Stimulated activated CD8-positive, alpha-beta memory T cell treated with anti-CD3 and anti-CD28 coated beads, Interleukin-7, amount 100 ng/mL, for 4 hours (primary cell): ENCODE measurements at regions not wholly inside any gene's neighbourhood (a gene's known extent, or its start where the extent isn't known, plus 50 kb on each side); places are given as distances from the start of the nearest gene placed in this dataset.
"Not testable (repeated sequence)": the region's sequence is repeated elsewhere in the genome, so short reads cannot be mapped to it uniquely, and the experiment has no call there.

Experiments used
- DNase-seq, 2 donors: peaks; one replicate each; pipeline ENCODE4 v3.0.0-alpha.2; 2020; ENCODE audit warnings: low read depth in 2 of 2

DNA sequence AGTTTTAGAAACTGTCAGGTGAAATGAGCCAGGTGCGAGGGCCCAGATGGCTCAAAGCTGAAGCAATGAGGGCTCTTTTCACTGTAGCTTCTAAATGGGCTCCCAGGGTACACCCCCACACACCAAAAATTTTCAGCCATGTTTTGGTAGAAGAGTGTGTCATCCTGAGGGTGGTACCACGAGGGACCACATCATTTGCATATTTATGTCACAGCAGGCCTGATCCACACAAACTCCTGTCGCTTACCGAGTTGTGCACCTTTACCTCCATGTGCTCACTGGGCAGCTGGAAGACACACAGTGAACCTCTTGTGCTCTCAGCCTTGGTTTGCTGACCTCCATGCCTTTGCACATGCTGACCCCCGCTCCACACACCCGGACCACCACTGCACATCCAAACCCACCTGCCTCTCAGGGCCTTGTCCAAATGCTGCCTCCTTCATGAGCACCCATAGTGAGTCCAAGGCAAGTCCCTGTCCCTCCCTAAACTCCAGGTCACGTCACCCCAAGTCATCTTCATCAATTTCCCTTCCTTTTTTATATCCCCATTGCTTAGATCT is 352.2 kb downstream of the BCL2L11 start:
- not testable (repeated sequence) for DNase-seq

DNA sequence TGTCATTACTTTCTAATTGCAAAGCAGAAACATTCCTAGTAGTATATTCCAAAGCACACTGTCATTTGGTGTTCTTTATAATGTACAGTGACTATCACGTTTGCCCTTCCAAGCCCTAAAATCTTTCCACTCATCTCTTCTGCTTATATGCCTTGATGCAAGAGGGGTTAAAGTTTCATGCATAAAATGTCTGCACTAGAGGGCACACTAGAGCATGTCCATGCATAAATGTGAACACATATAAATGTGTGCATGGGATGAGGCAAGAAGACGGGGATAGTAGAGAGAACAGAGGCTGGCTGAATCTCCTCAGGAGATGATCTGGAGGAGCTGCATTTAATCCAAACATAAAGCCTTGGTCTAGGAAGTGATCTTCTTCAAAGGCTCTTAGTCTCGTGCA is 352.8 kb downstream of the BCL2L11 start:
- not testable (repeated sequence) for DNase-seq

DNA sequence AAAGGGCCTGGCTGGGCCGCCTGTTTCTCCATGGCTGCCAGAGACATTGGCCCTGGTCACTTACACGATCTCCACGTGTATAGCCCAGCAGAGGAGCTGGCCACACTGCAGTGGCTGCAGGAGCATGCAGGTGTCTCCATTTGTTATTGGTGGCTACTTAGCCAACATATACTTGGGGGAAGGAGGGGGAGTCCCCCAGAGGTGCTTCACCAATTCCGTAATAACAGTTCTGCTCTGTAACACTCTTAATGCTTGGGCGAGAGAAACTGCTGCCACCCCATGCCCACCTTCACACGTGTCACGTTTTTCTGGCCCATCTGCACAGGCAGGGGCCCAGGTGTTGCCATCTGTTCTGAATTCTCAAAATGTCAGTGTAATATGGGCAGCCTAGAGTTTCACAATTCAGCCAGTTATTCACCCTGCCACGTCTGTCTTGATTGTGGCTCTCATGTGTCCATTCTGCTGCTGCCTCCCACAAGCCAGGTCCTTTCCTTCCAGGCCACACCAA is 353.5 kb downstream of the BCL2L11 start:
- not testable (repeated sequence) for DNase-seq

DNA sequence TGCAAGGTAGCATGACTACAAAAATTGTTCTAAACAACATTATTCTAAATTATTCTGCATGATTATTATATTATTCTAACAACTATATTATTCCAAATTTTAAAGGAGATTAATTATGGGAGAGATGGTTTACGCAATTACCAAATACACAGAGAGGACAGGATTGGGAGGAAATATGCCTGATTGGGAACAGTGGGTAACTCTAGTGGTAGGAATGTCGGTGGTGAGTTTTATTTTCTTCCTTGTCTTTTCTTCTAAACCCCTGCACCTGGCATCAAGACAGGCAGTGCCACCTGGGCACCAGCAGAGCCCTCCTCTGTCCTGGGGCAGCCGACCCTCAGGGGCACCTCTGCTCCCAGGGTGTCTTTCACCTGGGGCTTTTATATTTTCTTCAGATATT is 357.6 kb downstream of the BCL2L11 start:
- DNase-seq, result not testable (repeated sequence)

DNA sequence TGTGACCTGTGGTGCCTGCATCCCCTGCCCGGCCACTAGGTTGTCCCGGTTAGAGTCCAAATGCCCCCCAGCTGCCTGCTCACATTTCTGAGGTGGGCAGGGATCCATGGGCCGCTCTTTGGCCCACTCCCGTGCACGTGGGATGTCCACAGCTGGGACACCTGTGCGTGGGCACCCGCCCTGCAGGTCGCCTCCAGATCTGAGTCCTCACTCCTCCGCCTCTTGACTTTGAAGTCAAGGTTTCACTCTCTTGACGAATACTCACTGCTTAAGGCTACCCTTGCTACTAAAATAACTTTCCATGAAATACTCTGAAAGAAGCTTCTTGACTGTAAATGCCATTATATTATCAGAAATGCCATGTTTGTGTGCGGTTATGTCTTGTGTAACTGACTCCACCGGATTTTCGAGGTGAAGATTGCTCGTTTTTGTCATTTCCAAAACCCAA is 358.2 kb downstream of the BCL2L11 start:
- DNase-seq, result not testable (repeated sequence)

DNA sequence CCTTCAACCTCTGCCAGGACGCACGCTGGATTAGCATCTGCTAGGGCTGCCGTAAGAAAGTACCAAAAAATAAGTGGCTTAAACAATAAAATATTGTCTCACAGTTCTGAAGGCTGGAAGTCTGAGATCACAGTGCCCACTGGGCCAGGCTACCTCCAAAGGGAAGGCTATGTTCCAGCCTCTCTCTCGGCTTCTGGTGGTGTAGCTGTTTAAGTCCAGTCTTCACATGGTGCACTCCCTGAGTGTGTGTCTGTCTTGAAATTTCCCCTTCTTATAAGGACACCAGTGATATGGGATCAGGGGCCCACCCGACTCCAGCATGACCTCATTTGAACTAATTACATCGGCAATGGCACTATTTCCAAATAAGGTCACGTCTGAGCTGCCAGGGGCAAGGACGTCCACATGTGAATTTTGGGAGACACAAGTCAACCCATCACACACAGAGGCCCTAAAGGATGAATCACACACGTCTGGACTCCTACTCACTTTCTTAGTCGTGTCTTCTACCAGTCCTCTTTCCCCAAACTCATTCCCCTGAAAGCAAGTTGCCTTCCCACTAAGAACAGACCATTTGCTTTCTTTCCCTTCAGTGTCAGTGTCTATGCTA is 359.4 kb downstream of the BCL2L11 start:
- not testable (repeated sequence) for DNase-seq

DNA sequence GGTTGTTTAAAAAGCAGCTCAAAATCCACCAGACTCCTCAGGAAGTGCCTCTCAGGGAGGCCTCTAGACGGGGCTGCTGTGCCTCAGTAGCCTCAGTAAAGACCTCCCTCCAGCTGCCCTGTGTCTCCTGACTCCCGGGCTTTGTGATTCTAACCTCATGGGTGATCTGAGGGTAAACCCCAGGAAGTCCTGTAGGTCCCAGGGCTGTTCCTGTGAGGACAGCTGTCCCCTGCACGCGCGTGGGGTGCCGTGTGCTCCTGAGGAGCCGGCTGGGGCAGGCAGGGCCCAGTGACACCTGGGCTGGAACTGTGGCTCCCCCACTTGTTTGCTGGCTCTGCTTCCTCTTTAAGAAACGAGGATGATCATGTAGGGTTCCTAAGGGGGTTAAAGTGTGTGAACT is 359.9 kb downstream of the BCL2L11 start:
- DNase-seq, result not testable (repeated sequence)

DNA sequence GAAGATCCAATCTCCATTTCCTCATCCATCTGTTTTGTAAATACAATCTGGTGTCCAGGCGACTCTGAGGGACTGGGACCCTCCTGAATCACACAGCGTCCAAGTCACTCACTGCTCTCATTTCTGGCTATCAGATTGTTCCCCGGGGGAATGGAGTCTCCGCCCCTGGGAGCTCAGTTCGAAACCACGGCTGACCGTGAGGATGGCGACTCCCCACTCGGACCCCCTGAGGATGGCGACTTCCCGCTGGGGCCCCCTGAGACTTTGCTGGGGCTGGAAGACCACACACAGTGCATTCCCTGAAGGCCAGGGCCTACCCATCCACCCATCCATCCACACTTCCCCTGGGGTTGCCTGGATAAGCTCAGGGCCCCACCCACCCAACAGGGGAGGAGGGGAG is 360.5 kb downstream of the BCL2L11 start:
- DNase-seq, result not testable (repeated sequence)

DNA sequence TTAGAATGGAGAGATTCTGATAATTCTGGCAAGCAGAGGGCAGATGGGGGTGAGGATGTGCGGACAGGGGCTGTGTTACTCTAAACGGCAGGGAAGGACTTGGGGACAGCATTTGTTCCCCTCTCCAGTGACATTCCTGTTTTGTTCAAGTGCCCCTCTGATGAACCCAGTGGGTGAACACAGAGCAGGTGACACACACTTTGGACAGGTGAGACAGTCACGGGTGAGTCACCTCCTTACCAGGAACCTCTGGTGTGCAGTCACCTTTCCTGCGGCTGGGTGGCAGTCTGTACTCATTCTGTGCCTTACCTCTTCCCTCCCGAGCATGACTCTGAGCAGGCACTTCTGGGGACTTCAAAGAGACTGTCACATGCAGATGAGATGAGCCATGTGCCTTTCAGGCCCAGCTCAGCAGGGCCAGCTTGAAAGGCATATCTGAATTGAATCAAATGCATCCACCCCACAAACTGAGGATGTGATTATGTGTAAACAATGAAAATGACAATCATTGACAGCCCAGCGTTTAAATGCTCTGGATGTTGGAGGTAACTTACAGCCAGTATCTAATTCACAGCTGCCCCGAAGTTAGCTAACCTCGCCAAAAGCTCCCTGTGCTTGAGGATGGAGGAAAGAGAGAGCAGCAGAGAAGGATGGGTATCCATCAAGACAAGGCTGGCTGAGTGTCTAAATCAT is 362.4 kb downstream of the BCL2L11 start:
- DNase-seq, result peak; percentile 13 to 27

DNA sequence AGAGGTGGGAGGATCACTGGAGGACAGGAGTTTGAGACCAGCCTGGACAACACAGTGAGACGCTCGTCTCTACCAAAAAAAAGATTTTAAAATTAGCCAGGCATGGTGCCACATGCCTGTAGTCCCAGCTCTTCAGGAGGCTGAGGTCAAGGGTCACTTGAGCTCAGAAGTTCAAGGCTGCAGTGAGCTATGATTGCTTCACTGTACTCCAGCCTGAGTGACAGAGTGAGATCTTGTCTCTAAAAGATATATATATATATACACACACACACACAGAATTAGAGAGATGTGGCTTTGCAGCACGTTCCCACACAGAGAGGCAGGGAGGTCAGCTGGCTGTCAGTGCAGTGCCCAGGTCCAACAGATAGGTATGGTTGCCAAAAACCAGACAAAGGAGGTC is 363.4 kb downstream of the BCL2L11 start:
- DNase-seq, result not testable (repeated sequence)

DNA sequence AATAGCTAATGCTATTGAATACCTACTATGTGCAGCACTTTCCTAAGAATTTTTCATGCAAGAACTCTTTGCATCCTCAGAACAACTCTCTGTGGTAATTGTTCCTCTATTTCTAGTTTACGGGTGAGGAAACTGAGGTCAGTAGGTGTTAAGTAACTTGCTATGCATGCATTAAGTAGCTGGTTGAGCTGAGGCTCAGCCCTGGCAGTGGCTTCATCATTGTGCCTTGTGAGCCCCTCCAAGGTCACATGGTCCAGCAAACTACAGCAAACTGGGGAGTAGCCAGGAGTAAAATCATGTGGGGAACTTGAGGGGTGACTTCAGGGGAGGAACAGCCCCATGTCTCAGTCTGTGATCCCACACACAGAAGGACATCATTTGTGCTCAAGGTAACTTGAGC is 365.2 kb downstream of the BCL2L11 start:
- not testable (repeated sequence) for DNase-seq

DNA sequence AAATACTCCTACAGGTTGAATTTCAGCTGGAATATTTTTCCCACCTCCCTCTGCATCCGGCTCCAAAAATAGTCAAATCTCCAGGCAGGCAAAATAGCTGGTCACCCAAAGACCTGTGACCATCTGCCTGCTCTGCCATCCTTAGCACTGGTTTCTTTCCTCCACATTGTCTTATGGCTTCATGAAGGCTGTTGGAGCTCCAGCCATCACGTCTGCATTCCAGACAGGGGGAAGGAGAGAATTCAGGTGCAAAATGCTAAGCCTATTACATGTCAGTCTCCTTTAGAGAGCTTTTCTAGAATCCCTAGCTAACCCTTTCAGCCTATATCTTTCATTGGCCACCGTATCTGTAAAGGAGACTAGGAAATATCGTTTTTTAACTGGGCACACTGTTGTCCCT is 367.7 kb downstream of the BCL2L11 start:
- DNase-seq, result not testable (repeated sequence)

DNA sequence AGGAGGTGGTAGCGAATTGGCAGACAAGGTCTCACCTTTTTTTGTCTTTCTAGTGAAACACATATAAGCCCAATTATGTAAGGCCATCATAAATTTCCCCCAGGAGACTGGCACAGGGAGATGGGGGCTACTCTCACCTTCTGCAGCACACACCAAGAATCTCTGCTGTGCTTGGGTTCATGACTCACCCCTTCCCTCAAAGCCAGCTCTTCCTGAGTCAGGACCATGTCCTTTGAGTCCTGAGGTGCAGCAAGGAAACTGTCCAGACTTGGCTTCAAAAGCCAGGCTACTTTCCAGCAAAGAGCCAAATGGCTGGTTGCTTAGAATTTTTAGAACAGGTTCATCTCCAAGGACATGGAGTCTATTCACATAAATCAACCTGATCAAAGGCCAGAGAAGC is 368.7 kb downstream of the BCL2L11 start:
- not testable (repeated sequence) for DNase-seq

DNA sequence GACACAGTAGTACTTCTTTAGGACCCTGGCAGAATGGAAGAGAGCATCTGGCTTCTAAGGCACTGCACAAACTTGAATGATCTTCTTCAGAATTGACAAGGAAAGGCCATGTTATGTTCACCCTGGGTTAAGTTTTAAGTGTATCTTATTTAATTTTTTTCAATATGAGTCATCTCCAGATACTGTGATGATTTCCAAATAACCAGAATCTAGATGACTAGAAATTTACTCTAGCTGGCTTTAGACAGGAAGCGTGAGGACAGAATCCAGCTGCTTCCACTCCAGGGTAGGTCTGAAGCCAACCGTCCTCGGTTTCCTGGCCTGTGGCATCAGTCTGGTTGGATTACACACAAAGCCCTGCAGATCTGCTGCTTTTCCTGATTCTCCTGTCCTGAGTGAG is 370.5 kb downstream of the BCL2L11 start:
- DNase-seq, result not testable (repeated sequence)

DNA sequence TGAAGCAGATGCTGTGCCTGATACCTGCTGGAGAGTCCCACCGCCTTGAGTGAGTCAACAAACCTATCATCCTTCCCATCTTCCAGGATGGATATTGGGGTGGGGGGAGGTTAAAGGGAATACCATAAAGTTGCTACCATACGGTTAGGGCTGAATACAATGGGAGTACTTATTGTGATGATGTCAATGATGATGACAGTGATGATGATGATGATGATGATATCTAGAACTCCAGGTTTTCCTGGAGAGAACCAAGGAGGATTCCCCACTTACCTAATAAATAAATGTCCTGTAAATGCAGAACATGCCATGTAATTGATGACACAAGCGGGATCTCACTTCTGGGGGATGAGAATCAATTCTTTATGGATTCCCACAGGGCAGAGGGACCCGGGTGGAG is 370.9 kb downstream of the BCL2L11 start:
- DNase-seq, result not testable (repeated sequence)

DNA sequence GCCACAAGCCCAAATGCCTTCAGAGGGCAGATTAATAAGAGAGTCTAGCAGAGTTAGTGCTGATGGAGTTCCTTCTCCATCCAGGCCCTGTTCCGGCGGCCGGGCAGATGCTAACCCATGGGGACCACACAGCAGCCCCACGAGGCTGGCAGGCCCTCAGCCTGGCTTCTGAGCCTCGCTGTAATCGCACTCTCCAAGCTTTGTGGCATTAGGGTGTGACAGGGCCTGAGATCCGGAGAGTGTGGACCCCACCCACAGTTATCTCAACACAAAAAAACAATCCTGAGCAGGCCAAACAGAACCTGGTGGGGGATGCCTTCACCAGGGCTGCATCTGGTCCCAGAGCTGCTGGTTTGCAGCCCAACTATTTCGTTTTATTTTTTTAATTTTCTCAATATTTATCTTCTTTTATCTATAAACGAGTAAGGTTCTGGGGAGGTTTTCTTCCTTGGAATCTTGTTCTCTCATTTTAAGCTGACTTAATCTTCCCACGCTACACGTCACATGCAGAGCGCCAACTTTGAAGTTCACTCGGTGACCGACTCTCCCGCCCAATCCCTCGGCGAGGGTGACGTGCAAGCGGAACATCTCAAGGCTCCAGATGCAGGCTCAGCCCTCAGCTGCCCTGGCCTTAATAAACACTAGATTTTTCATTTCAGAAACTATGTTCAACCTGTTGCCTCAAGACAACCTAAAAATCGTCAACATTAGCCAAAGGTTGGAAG is 372.4 kb downstream of the BCL2L11 start:
- not testable (repeated sequence) for DNase-seq

DNA sequence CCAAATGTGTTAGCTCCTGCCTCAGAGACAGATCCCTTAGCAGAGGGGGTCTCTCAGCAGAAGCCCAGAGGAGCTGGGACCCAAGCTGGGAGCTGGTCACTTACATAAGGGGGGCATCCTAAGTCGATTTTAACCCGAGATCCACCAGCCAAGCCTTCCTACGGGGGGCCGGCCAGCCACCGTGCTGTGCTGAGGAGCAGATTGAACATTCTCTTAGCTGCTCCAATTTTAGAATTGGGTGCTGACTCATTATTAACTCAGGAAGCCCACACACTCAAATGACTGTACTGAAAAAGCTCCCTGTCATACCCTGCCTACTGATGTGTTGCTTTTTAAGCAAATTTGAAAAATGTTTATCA is 373.0 kb downstream of the BCL2L11 start:
- DNase-seq, result not testable (repeated sequence)

DNA sequence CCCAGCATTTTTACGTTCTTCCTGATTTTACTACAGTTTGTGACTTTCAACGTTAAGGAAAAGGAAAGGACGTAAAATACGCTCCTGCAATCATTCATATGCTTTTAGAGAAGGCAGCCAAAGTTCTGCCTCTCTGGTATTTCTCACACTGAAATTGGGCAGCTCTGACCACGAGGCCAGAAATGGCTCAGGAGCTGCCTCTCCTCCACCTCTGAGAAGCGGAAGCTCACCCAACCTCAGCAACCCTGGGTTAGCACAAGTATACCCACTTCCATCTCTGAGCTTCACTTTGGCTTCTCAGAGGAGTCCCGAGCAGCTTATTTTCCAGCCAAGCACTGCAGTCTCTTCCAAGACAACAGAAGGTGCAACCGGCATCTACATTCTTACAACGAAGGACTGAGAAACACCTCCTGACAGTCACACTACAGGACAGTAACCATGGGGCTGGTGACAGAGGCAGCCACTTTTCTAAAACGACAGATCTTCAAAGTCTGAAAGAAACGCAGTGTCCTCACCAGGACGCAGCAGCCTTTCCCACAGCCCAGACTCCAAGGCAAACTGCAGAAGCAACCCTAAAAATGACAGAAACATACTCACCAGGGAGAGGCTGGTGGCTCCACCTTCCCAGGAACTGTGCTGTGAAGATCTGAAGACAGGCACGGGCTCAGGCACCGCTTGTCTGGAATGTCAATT is 373.7 kb downstream of the BCL2L11 start:
- peak in 1 of 2 donors; percentile 7 for DNase-seq

DNA sequence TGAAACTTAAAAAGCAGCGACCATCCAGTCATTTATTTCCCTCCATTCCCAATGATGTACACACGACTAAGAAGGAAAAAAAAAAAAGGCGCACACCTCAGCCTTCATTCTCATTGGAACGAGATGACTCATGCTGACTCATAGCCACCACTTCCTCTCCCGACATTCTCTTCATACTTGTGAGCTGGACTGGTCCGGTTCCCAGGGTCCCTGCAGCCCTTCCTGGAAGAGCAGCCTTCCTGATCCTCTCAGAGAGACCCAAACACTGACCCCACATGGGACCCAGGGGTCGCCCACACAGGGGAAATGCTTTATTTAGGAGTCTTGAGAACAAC is 374.2 kb downstream of the BCL2L11 start:
- DNase-seq, result not testable (repeated sequence)

DNA sequence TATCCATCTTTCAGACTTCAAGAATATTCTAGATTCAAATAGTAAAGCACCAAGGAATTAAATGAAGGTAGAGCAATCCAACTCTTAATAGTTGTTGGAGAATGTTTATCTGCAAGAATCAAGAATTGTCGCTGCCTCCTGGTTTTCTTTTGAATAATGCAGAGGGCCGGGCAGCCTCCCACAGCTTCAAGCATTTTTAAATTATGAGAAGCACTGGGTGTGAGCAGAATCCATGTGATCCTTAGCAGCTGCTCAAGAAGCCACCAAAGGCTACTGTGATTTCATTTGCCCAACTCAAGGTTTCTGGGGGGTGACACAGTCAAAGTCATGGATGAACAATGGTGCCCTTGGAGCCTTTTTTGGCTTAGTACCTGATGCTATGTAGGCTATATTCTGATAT is 374.9 kb downstream of the BCL2L11 start:
- not testable (repeated sequence) for DNase-seq

DNA sequence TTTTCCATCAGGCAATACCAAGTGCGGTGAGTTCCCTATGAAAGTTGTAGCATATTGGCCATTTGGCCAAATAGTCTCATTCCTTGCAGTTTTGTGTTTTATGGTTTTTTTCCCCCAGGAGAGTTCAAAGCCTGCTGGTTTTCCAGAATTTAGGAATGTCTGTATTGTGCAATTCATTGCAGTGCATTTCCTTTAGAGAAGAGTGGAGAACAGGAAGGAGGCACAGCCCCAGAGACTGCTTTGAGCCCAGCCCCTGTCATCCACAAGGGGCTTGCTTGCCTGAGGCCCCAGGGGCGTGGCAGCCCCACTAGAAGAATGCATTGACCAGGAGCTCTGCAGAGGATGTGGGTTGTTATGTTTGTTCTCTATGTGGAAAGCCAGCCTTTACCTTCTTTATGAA is 375.5 kb downstream of the BCL2L11 start:
- not testable (repeated sequence) for DNase-seq

DNA sequence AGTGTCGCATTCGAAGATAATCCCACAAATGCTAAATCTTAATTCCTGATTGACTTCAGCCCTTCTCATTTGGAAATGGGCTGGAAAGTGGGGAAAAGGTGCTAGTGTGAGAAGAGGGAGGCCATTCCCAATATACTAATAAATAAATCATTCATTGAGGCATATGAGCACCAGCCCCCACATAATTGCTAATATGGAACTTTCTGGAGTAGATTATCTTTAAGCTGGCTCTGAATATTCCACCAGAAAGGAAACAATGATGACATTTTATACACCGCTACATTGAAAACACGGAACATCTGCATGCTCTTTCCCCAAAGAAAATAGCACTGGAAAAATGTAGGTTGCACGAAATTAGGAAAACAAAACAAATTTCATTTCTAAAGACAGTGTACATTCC is 376.1 kb downstream of the BCL2L11 start:
- not testable (repeated sequence) for DNase-seq
